GM19452 (cell line): ENCODE measurements at regions not wholly inside any gene's neighbourhood (a gene's known extent, or its start where the extent isn't known, plus 50 kb on each side); places are given as distances from the start of the nearest gene placed in this dataset.

Source experiments
- ATAC-seq: cut with Tn5 transposase; IDR thresholded peaks from one replicate; pipeline ENCODE4 v1.9.1; 2021; ENCODE audit not compliant: unreplicated experiment

- ATAC-seq = no peak
Observed at GRCh38 chr2:82652117-82652516, 1807.0 kb downstream of the SUCLG1 start.

GRCh38 chr2:82650038-82650437 is 1809.0 kb downstream of the SUCLG1 start:
- ATAC-seq = no peak

GRCh38 chr2:82641598-82642180 is 1817.4 kb downstream of the SUCLG1 start:
- ATAC-seq = no peak

- ATAC-seq = no peak
Observed at GRCh38 chr2:82636402-82637020, 1822.6 kb downstream of the SUCLG1 start.

DNA sequence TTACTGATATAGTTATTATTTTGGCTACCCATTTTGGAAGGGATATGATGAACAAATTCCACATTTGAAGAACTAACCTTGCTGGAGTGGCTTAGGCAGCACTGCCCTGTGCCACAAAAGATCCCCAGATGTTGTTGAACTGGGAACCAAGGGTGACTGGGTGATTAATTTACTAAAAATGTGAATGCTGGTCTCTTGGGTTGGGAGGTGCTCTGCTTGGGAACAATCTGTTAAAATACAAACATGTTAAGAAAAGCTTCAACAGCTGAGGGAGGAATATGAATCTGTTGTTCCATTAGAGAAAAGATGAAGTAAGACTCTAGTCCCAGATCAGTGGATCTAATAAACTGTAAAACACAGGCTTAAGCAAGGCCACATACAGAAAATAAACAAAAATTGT is 1860.1 kb downstream of the SUCLG1 start:
- no peak for ATAC-seq

DNA sequence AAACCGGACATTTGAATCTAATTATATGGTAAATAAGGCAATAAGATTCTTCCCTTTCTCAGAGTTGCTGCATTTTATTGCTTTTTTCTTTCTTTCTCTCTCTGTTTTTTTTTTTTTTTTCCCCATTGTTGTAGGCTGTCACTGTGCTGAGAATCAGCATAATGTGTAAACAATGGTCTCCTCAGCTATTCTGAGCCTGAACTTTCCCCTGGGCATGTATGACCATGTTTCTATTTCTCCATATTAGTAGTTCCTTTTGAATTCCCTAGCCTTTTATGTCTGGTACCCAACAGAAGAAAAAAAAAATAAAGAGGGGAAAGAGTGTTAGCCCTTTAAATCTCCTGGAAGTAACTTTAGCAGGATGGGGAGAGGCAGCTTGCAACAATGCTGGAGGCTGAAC is 1862.5 kb downstream of the SUCLG1 start:
- ATAC-seq = no peak

- no peak for ATAC-seq
Observed at GRCh38 chr2:82591718-82592117, 1867.4 kb downstream of the SUCLG1 start.

DNA sequence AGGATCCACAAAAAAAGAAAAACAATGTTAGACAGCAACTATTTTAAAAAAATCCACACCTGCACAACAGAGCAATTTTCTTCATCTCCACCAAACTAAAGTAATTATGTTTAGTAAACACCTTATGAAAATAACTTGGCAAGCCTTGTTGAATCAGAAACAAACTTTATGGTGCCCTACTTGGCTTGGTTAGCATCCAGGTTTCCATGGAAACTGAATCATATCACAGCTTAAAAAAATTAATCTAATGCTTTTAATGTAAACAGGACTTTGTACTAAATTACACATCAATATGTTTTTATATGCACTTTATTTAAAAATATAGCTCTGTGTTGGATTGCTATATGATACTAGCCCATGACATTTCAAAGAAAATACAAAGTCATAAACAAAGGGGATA is 1882.4 kb downstream of the SUCLG1 start:
- ATAC-seq = no peak

DNA sequence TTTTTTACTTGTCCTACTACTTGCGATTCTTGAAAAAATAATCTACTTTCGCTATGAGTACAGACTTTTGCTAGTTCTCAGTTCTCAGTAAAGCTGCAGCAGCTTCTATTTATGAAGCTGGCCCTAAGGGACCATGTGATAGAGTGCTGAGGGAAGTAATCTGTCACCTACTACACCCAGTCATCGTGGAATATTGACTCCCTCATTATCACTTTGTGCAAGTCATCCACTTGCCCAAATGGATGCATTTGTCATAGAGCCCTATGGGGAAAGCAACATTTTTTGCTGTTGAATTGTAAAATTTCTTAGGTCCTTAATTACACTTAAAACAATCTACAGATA is 1919.8 kb downstream of the SUCLG1 start:
- no peak for ATAC-seq

DNA sequence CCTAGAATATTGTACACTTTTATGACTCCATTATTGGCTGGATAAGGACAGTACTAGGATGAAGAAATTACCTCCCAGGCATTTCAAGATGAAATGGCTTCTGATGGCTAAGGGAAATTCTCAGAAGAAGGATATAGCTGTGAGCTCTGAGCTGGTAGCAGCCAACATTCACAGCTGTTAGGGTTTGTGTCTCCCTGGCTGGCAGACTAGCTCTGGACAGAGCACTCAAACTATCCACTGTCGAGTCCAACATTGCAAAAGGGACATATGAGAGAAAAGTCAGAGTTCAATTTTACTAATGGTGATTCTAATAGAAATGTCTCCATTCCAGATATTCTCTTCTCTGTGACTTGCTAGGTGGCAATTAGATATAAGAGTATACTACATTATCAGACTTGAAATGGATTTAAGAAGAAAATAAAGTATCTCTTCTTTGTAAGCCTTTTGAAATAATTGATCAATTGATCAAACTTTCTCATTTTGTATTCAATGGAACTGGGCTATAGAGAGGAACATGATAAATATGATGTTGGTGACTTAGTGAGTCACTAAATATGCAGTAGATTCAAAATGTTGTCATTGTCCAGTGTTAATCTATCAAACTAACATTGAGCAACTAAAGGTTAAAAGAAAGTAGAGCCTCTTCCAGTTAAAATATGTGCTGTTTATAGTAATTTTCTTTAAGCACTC is 1920.3 kb downstream of the SUCLG1 start:
- ATAC-seq = no peak

- no peak for ATAC-seq
Observed at GRCh38 chr2:82528288-82528687, 1930.8 kb downstream of the SUCLG1 start.

DNA sequence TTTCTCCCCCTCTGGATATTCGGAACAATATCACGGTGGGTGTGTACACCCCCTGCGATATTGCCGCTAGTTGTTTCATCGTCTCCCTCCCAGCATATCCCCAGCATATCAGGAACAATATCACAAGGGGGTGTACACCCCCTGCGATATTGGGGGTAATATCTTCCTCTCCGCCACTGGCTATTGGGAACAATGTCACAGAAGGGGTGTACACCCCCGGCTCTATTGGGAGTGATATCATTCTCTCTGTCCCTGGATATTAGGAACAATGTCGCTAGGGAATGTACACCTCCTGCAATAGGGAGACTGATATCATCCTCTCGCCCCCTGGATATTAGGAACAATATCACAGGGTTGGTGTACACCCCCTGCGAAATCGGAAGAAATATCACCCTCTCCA is 1932.0 kb downstream of the SUCLG1 start:
- no peak for ATAC-seq

DNA sequence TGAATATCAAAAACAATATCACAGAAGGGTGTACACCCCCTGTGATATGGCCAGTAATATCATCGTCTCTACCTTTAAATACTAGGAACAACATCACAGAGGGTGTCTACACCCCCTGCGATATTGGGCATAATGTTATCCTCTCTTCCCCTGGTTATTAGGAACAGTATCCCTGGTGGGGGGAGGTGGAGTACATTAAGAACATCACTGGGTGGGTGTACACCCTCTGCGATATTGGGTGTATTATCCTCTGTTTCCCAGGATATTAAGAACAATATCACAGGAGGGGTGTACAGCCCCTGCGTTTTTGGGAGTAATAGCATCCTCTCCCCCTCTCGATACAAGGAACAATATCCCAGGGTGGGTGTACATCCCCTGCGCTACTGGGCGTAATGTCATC is 1932.8 kb downstream of the SUCLG1 start:
- no peak for ATAC-seq

DNA sequence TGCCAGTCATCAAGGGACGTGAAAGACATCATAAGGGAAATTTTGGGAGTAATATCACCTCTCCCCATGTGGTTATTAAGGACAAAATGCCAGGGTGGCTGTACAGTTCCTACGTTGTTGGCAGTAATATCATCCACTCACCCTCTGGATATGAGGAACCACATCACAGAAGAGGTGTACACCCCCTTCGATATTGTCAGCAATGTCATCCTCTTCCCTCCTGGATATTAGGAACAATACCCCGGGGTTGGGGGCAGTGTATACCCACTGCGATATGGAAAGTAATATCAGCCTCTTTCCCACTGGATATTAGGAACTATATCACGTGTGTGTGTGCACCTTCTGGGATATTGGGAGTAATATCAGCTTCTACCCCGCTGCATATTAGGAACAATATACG is 1933.3 kb downstream of the SUCLG1 start:
- no peak for ATAC-seq

DNA sequence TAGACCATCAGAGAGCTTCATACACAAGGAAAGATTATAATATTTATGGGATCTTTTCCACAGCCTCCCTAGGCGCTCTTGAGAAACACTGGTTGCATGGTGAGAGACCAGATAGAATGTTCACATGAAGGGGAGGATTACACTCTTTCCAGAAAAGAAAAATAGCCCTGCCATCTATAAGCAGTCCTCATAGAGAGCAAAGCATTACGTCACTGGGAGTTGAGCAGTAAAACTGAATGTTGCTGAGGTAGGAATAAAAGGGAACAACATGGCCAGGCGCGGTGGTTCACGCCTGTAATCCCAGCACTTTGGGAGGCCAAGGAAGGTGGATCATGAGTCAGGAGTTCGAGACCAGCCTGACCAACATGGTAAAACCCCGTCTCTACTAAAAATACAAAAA is 1934.3 kb downstream of the SUCLG1 start:
- no peak for ATAC-seq

- ATAC-seq = no peak
Observed at GRCh38 chr2:82511894-82512293, 1947.2 kb downstream of the SUCLG1 start.

GRCh38 chr2:82508702-82509101 is 1950.4 kb downstream of the SUCLG1 start:
- no peak for ATAC-seq

- no peak for ATAC-seq
Observed at GRCh38 chr2:82507657-82508056, 1951.4 kb downstream of the SUCLG1 start.

DNA sequence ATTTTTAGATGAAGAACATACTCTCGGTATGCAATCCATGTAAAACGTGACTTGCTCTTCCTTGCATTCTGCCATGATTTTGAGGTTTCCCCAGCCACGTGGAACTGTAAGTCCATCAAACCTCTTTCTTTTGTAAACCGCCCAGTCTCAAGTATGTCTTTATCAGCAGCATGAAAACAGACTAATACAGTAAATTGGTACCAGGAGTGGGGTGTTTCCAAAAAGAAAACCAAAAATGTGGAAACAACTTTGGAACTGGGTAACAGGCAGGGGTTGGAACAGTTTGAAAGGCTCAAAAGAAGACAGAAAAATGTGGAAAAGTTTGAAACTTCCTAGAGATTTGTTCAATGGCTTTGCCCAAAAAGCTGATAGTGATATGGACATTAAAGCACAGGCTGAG is 1957.9 kb downstream of the SUCLG1 start:
- no peak for ATAC-seq

GRCh38 chr2:82498777-82499443 is 1960.2 kb downstream of the SUCLG1 start:
- no peak for ATAC-seq

DNA sequence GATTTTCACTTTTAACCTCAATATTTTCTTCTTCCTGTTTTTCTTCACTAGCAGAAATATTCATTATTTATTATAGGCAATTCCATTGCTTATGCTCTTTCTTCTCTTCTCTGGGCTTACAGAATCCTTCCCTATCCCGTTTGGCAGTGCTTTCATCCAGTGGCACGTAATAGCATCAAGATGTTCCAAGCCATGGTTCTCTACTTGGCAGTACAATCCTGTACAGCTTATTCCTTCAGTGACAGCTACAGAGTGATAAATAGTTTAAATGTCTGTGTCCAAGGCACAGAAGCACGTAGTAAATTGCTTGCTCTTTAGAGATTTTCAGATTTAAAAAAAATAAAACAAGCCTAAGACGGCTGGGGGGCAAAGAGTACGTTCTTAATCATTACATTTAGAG is 1964.3 kb downstream of the SUCLG1 start:
- ATAC-seq = no peak

- no peak for ATAC-seq
Observed at GRCh38 chr2:82491591-82491990, 1967.5 kb downstream of the SUCLG1 start.
